ENCODE measurements at regions not wholly inside any gene's neighbourhood (a gene's known extent, or its start where the extent isn't known, plus 50 kb on each side); places are given as distances from the start of the nearest gene placed in this dataset.
"Not testable (repeated sequence)": the region's sequence is repeated elsewhere in the genome, so short reads cannot be mapped to it uniquely, and the experiment has no call there.

GRCh38 chr2:185511925-185512324 is 226.7 kb upstream of the FSIP2 start:
- DNase-seq (no peak), ATAC-seq (replicated peaks in 1 of 2) (no peak)
- Mint-ChIP-seq H3K36me3 (ENCODE audit: insufficient read depth in 2 of 2) (peaks cover 0 to 7% of the 10 kb centered on the region in 2 donors), H3K4me1 (ENCODE audit: low read depth) (no peaks in the 10 kb centered on the region), H3K27ac (no peak overlapping the region), H3K9me3 (peaks cover 11 to 13% of the 10 kb centered on the region in 2 donors), H3K27me3 (ENCODE audit: low read depth) (no peaks in the 10 kb centered on the region), H3K4me3 (no peak overlapping the region)

GRCh38 chr2:185522472-185522871 is 216.1 kb upstream of the FSIP2 start:
- no peak for ATAC-seq (replicated peaks in 1 of 2)
- H3K4me1 Mint-ChIP-seq (ENCODE audit: low read depth) = no peaks in the 10 kb centered on the region
- peaks cover 1 to 2% of the 10 kb centered on the region in 2 donors for H3K36me3 Mint-ChIP-seq (ENCODE audit: insufficient read depth in 2 of 2)
- H3K27me3 Mint-ChIP-seq (ENCODE audit: low read depth) = no peaks in the 10 kb centered on the region
- H3K4me3 Mint-ChIP-seq = no peak overlapping the region
- H3K9me3 Mint-ChIP-seq = peaks cover 8 to 13% of the 10 kb centered on the region in 2 donors
- no peak for DNase-seq
- no peak overlapping the region for H3K27ac Mint-ChIP-seq

DNA sequence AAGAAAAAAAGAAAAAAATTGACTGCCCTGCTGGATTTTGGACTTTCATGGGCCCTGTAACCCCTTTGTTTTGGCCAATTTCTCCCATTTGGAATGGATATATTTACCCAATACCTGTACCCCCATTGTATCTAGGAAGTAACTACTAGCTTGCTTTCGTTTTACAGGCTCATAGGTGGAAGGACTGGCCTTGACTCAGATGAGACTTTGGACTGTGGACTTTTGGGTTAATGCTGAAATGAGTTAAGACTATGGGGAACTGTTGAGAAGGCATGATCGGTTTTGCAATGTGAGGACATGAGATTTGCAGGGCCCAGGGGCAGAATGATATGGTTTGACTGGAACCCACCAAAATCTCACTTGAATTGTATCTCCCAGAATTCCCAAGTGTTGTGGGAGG is 214.4 kb upstream of the FSIP2 start:
- not testable (repeated sequence) for H3K27me3 Mint-ChIP-seq (ENCODE audit: low read depth); DNase-seq; H3K4me3 Mint-ChIP-seq; ATAC-seq (replicated peaks in 1 of 2); H3K4me1 Mint-ChIP-seq (ENCODE audit: low read depth); H3K36me3 Mint-ChIP-seq (ENCODE audit: insufficient read depth in 2 of 2); H3K27ac Mint-ChIP-seq
- peaks cover 5 to 10% of the 10 kb centered on the region in 2 donors for H3K9me3 Mint-ChIP-seq

- ATAC-seq (replicated peaks in 1 of 2) = no peak
- H3K4me3 Mint-ChIP-seq = no peak overlapping the region
- no peak overlapping the region for H3K27ac Mint-ChIP-seq
- no peaks in the 10 kb centered on the region for H3K4me1 Mint-ChIP-seq (ENCODE audit: low read depth)
- peaks cover 11 to 12% of the 10 kb centered on the region in 2 donors for H3K9me3 Mint-ChIP-seq
- DNase-seq = no peak
- no peaks in the 10 kb centered on the region for H3K27me3 Mint-ChIP-seq (ENCODE audit: low read depth)
- H3K36me3 Mint-ChIP-seq (ENCODE audit: insufficient read depth in 2 of 2) = peaks cover 1 to 2% of the 10 kb centered on the region in 2 donors
These were observed 212.4 kb upstream of the FSIP2 start for GRCh38 chr2:185526161-185526560.

GRCh38 chr2:185531721-185532120 is 206.9 kb upstream of the FSIP2 start:
- Mint-ChIP-seq H3K36me3 (ENCODE audit: insufficient read depth in 2 of 2) (no peaks in the 10 kb centered on the region), H3K9me3 (peaks cover 2 to 14% of the 10 kb centered on the region in 2 donors), H3K4me1 (ENCODE audit: low read depth) (no peaks in the 10 kb centered on the region), H3K27me3 (ENCODE audit: low read depth) (no peaks in the 10 kb centered on the region), H3K27ac (no peak overlapping the region), H3K4me3 (no peak overlapping the region)
- DNase-seq = no peak
- ATAC-seq (replicated peaks in 1 of 2) = no peak

GRCh38 chr2:185537689-185538088 is 200.9 kb upstream of the FSIP2 start:
- Mint-ChIP-seq H3K36me3 (ENCODE audit: insufficient read depth in 2 of 2) (no peaks in the 10 kb centered on the region), H3K9me3 (peaks cover 0 to 6% of the 10 kb centered on the region in 2 donors), H3K4me1 (ENCODE audit: low read depth) (no peaks in the 10 kb centered on the region), H3K4me3 (no peak overlapping the region), H3K27me3 (ENCODE audit: low read depth) (no peaks in the 10 kb centered on the region), H3K27ac (no peak overlapping the region)
- DNase-seq (no peak), ATAC-seq (replicated peaks in 1 of 2) (no peak)

GRCh38 chr2:185567196-185567595 is 171.4 kb upstream of the FSIP2 start:
- no peak overlapping the region for H3K4me3 Mint-ChIP-seq
- peaks cover 0 to 2% of the 10 kb centered on the region in 2 donors for H3K36me3 Mint-ChIP-seq (ENCODE audit: insufficient read depth in 2 of 2)

DNA sequence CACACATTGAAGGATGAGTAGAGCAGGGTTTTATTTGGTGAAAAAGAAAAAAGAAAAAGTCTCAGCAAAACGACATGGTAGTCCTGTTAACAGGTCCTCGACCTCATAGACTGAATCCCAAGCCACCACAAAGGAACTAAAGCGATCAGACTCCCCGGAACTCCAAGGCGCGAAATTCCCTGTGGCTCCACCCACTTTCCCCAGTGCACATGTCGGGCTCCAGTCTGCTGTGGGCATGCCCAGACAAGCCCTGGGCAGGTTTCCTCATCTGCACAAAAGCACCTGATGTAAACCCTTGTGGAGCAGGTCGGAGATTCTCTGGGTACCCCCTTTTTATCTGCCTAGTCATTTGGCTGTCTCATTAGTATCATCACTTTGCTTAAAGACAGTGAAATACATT is 170.7 kb upstream of the FSIP2 start:
- Mint-ChIP-seq H3K4me1 (ENCODE audit: low read depth) (no peaks in the 10 kb centered on the region), H3K36me3 (ENCODE audit: insufficient read depth in 2 of 2) (peaks cover 0 to 2% of the 10 kb centered on the region in 2 donors), H3K27ac (no peak overlapping the region), H3K9me3 (peaks cover 4% of the 10 kb centered on the region in 2 donors), H3K4me3 (no peak overlapping the region), H3K27me3 (ENCODE audit: low read depth) (no peaks in the 10 kb centered on the region)
- ATAC-seq (replicated peaks in 1 of 2) = no peak
- DNase-seq = no peak

More at GRCh38 chr2:185567196-185567595, 171.4 kb upstream of the FSIP2 start:
- Mint-ChIP-seq H3K9me3 (peaks cover 4% of the 10 kb centered on the region in 2 donors), H3K27me3 (ENCODE audit: low read depth) (no peaks in the 10 kb centered on the region), H3K4me1 (ENCODE audit: low read depth) (no peaks in the 10 kb centered on the region), H3K27ac (no peak overlapping the region)
- DNase-seq (no peak), ATAC-seq (replicated peaks in 1 of 2) (no peak)

- Mint-ChIP-seq H3K27ac (no peak overlapping the region), H3K27me3 (ENCODE audit: low read depth) (no peaks in the 10 kb centered on the region), H3K4me1 (ENCODE audit: low read depth) (no peaks in the 10 kb centered on the region), H3K4me3 (no peak overlapping the region), H3K36me3 (ENCODE audit: insufficient read depth in 2 of 2) (no peaks in the 10 kb centered on the region), H3K9me3 (peaks cover 0 to 2% of the 10 kb centered on the region in 2 donors)
- DNase-seq (no peak), ATAC-seq (replicated peaks in 1 of 2) (no peak)
These were observed 160.3 kb upstream of the FSIP2 start for GRCh38 chr2:185578322-185578721.

- ATAC-seq (replicated peaks in 1 of 2) (no peak), DNase-seq (no peak)
- no peaks in the 10 kb centered on the region for H3K4me1 Mint-ChIP-seq (ENCODE audit: low read depth)
- no peaks in the 10 kb centered on the region for H3K27me3 Mint-ChIP-seq (ENCODE audit: low read depth)
- H3K27ac Mint-ChIP-seq = no peak overlapping the region
- H3K9me3 Mint-ChIP-seq = peaks cover 7% of the 10 kb centered on the region in 2 donors
- no peak overlapping the region for H3K4me3 Mint-ChIP-seq
- H3K36me3 Mint-ChIP-seq (ENCODE audit: insufficient read depth in 2 of 2) = no peaks in the 10 kb centered on the region
These were observed 155.4 kb upstream of the FSIP2 start for GRCh38 chr2:185583058-185583816.

- DNase-seq; H3K27me3 Mint-ChIP-seq (ENCODE audit: low read depth); H3K27ac Mint-ChIP-seq; ATAC-seq (replicated peaks in 1 of 2); H3K4me3 Mint-ChIP-seq; H3K4me1 Mint-ChIP-seq (ENCODE audit: low read depth); H3K36me3 Mint-ChIP-seq (ENCODE audit: insufficient read depth in 2 of 2): not testable (repeated sequence)
- peaks cover 10 to 11% of the 10 kb centered on the region in 2 donors for H3K9me3 Mint-ChIP-seq
These were observed 153.4 kb upstream of the FSIP2 start for GRCh38 chr2:185585165-185585564.

- not testable (repeated sequence) for ATAC-seq (replicated peaks in 1 of 2); H3K27me3 Mint-ChIP-seq (ENCODE audit: low read depth); DNase-seq; H3K27ac Mint-ChIP-seq; H3K9me3 Mint-ChIP-seq; H3K4me1 Mint-ChIP-seq (ENCODE audit: low read depth); H3K4me3 Mint-ChIP-seq; H3K36me3 Mint-ChIP-seq (ENCODE audit: insufficient read depth in 2 of 2)
These were observed 147.3 kb upstream of the FSIP2 start for GRCh38 chr2:185591276-185591675.

- Mint-ChIP-seq H3K27me3 (ENCODE audit: low read depth) (no peaks in the 10 kb centered on the region), H3K27ac (no peak overlapping the region), H3K36me3 (ENCODE audit: insufficient read depth in 2 of 2) (no peaks in the 10 kb centered on the region), H3K4me3 (no peak overlapping the region), H3K4me1 (ENCODE audit: low read depth) (no peaks in the 10 kb centered on the region), H3K9me3 (no peaks in the 10 kb centered on the region)
- no peak for DNase-seq
- ATAC-seq (replicated peaks in 1 of 2) = no peak
These were observed 130.7 kb upstream of the FSIP2 start for GRCh38 chr2:185607945-185608344.

GRCh38 chr2:185608799-185609198 is 129.8 kb upstream of the FSIP2 start:
- Mint-ChIP-seq H3K27me3 (ENCODE audit: low read depth) (no peaks in the 10 kb centered on the region), H3K36me3 (ENCODE audit: insufficient read depth in 2 of 2) (no peaks in the 10 kb centered on the region), H3K4me3 (no peak overlapping the region), H3K4me1 (ENCODE audit: low read depth) (no peaks in the 10 kb centered on the region), H3K9me3 (peaks cover 0 to 4% of the 10 kb centered on the region in 2 donors), H3K27ac (no peak overlapping the region)
- DNase-seq (no peak), ATAC-seq (replicated peaks in 1 of 2) (no peak)
